Body of pancreas (tissue), 4 donors: ENCODE measurements at regions not wholly inside any gene's neighbourhood (a gene's known extent, or its start where the extent isn't known, plus 50 kb on each side); places are given as distances from the start of the nearest gene placed in this dataset.

Experiments
- ATAC-seq: fragments of 150-250 bp; one replicate; pipeline ENCODE4 v1.9.1; 2016
- DNase-seq, 4 donors: peaks; one replicate each; pipeline ENCODE4 v3.0.0-alpha.2; 2019
- H3K27ac ChIP-seq, 4 donors: fragments of 200-600 bp; sonication (generic); 1 replicate in 3 of 4; 2 replicates in 1 of 4; pipeline versions ENCODE4 v1.5.1 to v1.6.1; 2016 to 2019; ENCODE audit warnings: mild to moderate bottlenecking in 1 of 4, mixed read lengths in 1 of 4, moderate library complexity in 1 of 4
- H3K27me3 ChIP-seq, 2 donors: fragments of 200-600 bp; sonication (generic); one replicate each; pipeline ENCODE4 v1.6.0; 2016; ENCODE audit warnings: mild to moderate bottlenecking in 1 of 2
- H3K36me3 ChIP-seq, 2 donors: fragments of 200-600 bp; sonication (generic); replicated peaks in 1 of 2; 2 replicates each; pipeline ENCODE4 v1.5.1; 2016; ENCODE audit warnings: low read depth in 2 of 2; ENCODE audit not compliant: insufficient read depth in 1 of 2
- H3K4me1 ChIP-seq: fragments of 200-600 bp; sonication (generic); one replicate; pipeline ENCODE4 v1.6.0; 2016
- H3K4me3 ChIP-seq, 2 donors: fragments of 200-600 bp; sonication (generic); 1 replicate in 1 of 2; 2 replicates in 1 of 2; pipeline ENCODE4 v1.5.1; 2016 to 2019
- H3K9me3 ChIP-seq, 3 donors: fragments of 200-600 bp; sonication (generic); 1 replicate in 2 of 3; 2 replicates in 1 of 3; pipeline ENCODE4 v1.5.1; 2016
- CTCF ChIP-seq, 7 experiments: fragments of 450-650 bp in 4 of 7; fragments of 200-600 bp in 3 of 7; sonication (generic) in 3 of 7; IDR thresholded peaks; one replicate each; pipeline ENCODE4 v1.5.1; 2016 to 2019; ENCODE audit warnings: antibody characterized with exemption in 7 of 7
- POLR2A ChIP-seq, 3 donors: fragments of 450-650 bp; IDR thresholded peaks; one replicate each; pipeline ENCODE4 v1.6.1; 2016; ENCODE audit warnings: antibody characterized with exemption in 3 of 3, mild to moderate bottlenecking in 2 of 3
- WGBS, 2 donors: methylation state at CpG; one replicate each; pipeline ENCODE4 v1.1.5; 2017; 5-methylcytosine and 5-hydroxymethylcytosine counted together
- intact Hi-C: fragments of 100-400 bp; cut with DNase I; formaldehyde crosslinking; loops from one replicate; pipeline ENCODE4 v1.15.1; 2023

DNA sequence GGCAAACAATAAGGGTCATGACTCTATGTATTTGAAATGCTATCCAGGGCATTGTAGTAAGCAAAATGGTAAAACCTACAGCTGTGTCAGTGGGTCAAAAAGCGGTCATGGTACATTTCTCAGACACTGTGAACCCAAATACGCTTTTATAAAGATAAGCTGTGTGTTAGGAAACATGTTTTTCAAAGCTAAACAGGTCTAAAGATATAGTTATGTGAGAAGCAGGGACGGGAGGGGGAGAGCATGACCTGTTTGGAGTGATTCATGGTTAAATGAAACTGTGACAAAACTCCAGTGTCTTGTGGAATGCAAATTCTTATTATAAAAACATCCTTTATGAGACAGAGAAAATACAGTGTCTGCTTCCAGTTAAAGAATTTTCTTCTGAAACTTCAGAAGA is 205.4 kb upstream of the BMP2 start:
- intact Hi-C loops = no loop called here
- Histone ChIP-seq H3K27ac (no peak overlapping the region), H3K9me3 (no peaks in the 10 kb centered on the region), H3K36me3 (no peaks in the 10 kb centered on the region), H3K4me1 (no peaks in the 10 kb centered on the region), H3K27me3 (no peaks in the 10 kb centered on the region), H3K4me3 (no peak overlapping the region)
- DNase-seq = no peak
- ATAC-seq = no peak
- TF ChIP-seq CTCF (IDR thresholded peaks at IDR 0.05) = no peak
- no peak for TF ChIP-seq POLR2A (IDR thresholded peaks at IDR 0.05)
- 42% methylated on average over 3 of the region's 3 CpGs for WGBS, 2 donors

- H3K27me3 ChIP-seq = no peaks in the 10 kb centered on the region
- DNase-seq (peak in 3 of 4 donors; percentile 13 to 22 (median 18)), ATAC-seq (no peak)
- H3K4me1 ChIP-seq = no peaks in the 10 kb centered on the region
- H3K36me3 ChIP-seq = no peaks in the 10 kb centered on the region
- H3K4me3 ChIP-seq = no peak overlapping the region
- WGBS, 2 donors = 33 to 53% methylated on average over 3 of the region's 3 CpGs
- no peaks in the 10 kb centered on the region for H3K9me3 ChIP-seq
- no peak for TF ChIP-seq CTCF (IDR thresholded peaks at IDR 0.05)
- intact Hi-C loops = no loop called here
- H3K27ac ChIP-seq = no peak overlapping the region
Measured at GRCh38 chr20:6560978-6561377, 206.5 kb upstream of the BMP2 start.

DNA sequence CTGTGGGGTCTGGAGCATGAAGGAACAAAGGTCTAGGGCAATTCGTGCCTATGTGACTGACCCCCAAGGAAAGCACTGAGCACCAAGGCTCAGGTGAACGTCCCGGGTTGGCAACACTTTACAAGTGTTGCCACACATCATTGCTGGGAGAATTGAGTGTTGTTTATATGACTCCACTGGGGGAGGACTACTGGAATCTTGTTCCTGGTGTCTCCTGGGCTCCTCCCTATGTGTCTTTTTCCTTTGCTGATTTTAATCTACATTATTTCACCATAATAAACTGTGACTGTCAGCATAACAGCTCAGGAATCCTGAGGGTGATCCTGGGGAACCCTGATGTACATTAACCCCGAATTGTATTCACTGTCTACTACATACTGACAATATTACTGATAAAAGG is 207.7 kb upstream of the BMP2 start:
- Histone ChIP-seq H3K4me3 (no peak overlapping the region), H3K27ac (no peak overlapping the region), H3K27me3 (no peaks in the 10 kb centered on the region), H3K4me1 (no peaks in the 10 kb centered on the region), H3K9me3 (no peaks in the 10 kb centered on the region), H3K36me3 (no peaks in the 10 kb centered on the region)
- 61 to 74% methylated on average over 4 of the region's 4 CpGs for WGBS, 2 donors
- TF ChIP-seq POLR2A (IDR thresholded peaks at IDR 0.05) (no peak), CTCF (IDR thresholded peaks at IDR 0.05) (no peak)
- intact Hi-C loops = no loop called here
- DNase-seq (no peak), ATAC-seq (no peak)

DNA sequence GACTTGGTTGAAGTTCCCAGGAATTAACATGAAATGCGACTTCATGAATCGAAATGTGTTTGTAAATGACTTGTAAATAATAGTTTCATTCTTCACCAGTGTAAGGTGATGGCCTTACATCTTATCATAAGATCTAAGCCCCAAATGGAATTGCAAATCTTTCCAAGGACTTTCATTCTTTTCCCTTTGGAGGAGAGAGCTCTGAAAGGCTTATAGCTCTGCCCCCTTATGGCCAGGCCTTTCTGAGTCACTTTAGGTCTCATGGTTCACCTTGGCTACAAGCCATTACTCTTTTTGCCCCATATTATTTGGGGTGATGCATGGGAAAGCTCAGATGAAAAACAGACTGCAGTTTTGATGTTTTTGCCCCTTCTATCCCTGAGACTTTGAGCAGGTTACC is 209.1 kb upstream of the BMP2 start:
- Histone ChIP-seq H3K27ac (no peak overlapping the region), H3K4me1 (no peaks in the 10 kb centered on the region), H3K9me3 (no peaks in the 10 kb centered on the region), H3K4me3 (no peak overlapping the region), H3K36me3 (no peaks in the 10 kb centered on the region), H3K27me3 (no peaks in the 10 kb centered on the region)
- no peak for DNase-seq
- WGBS, 2 donors = 66 to 77% methylated on average over 2 of the region's 2 CpGs
- intact Hi-C loops = no loop called here
- ATAC-seq = no peak
- no peak for TF ChIP-seq POLR2A (IDR thresholded peaks at IDR 0.05)
- no peak for TF ChIP-seq CTCF (IDR thresholded peaks at IDR 0.05)

DNA sequence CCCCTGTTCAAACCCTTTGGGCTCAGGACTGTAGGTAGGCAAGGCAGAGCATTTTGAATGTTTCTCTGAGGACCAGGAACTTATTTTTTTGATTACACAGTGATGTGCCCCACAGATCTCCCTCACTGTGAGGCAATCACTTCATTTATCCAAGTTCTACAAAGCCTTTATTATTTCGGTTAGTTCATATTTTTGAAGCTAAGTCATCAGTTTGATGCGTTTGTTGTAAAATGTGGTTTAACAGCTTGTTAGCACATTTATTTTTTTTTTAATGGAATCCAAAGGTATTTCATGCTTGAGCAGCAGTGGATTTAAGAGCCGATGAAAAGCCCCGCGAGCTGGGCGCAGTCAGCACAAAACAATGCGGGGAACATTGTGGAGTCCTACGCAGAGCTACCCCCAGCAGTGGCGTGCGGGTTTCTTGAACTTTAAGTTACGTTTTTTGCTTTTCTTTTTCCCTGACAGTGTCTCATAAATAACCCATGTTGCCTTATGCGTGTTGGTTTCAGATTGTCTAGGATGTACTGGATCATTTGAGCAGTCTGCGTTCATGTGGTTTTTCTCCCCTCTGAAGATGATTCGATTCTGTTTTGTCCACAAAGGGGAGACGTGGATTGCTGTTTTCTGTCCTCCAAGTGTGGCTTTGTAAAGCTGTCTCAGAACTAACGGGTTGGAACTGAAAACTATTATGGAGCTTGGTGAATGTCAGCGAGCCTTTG is 233.6 kb upstream of the BMP2 start:
- intact Hi-C loops = no loop called here
- no peak for ATAC-seq
- no peak overlapping the region for H3K4me3 ChIP-seq
- no peak overlapping the region for H3K27ac ChIP-seq
- no peaks in the 10 kb centered on the region for H3K36me3 ChIP-seq
- no peaks in the 10 kb centered on the region for H3K4me1 ChIP-seq
- H3K27me3 ChIP-seq = no peaks in the 10 kb centered on the region
- WGBS, 2 donors = 62 to 65% methylated on average over 17 of the region's 17 CpGs
- TF ChIP-seq CTCF (IDR thresholded peaks at IDR 0.05) (no peak), POLR2A (IDR thresholded peaks at IDR 0.05) (no peak)
- no peaks in the 10 kb centered on the region for H3K9me3 ChIP-seq
- no peak for DNase-seq
